Thoracic aorta (tissue), 2 donors: ENCODE measurements at regions not wholly inside any gene's neighbourhood (a gene's known extent, or its start where the extent isn't known, plus 50 kb on each side); places are given as distances from the start of the nearest gene placed in this dataset.
A peak's percentile ranks its signal among the peaks of the same experiment; 100 is the strongest.

Experiments
- ATAC-seq: fragments of 150-250 bp; one replicate; pipeline ENCODE4 v1.8.0; 2017; ENCODE audit warnings: low read depth; ENCODE audit not compliant: insufficient number of reproducible peaks, low FRiP score
- DNase-seq: peaks from one replicate; pipeline ENCODE4 v3.0.0-alpha.2; 2020; ENCODE audit warnings: low spot score
- H3K27ac ChIP-seq, 2 donors: fragments of 200-600 bp; sonication (generic); 1 replicate in 1 of 2; 2 replicates in 1 of 2; pipeline ENCODE4 v1.5.1; 2016; ENCODE audit warnings: mild to moderate bottlenecking in 2 of 2, moderate library complexity in 2 of 2
- H3K27me3 ChIP-seq: fragments of 200-600 bp; sonication (generic); replicated peaks from 2 replicates; pipeline ENCODE4 v1.6.0; 2016; ENCODE audit warnings: mild to moderate bottlenecking; ENCODE audit not compliant: insufficient read depth
- H3K36me3 ChIP-seq: fragments of 200-600 bp; sonication (generic); one replicate; pipeline ENCODE4 v1.5.1; 2016
- H3K4me1 ChIP-seq, 2 donors: fragments of 200-600 bp; sonication (generic); 1 replicate in 1 of 2; 2 replicates in 1 of 2; pipeline versions ENCODE4 v1.5.1 to v1.6.0; 2016; ENCODE audit warnings: low read depth in 2 of 2, mild to moderate bottlenecking in 1 of 2; ENCODE audit not compliant: control insufficient read depth in 1 of 2
- H3K4me3 ChIP-seq: fragments of 200-600 bp; sonication (generic); 2 replicates; pipeline ENCODE4 v1.5.1; 2016; ENCODE audit warnings: mild to moderate bottlenecking
- H3K9me3 ChIP-seq: fragments of 200-600 bp; sonication (generic); 2 replicates; pipeline ENCODE4 v1.5.1; 2016
- TF ChIP-seq, protein P1 (sequence below): fragments of 200-600 bp; sonication (generic); IDR thresholded peaks from one replicate; pipeline ENCODE4 v1.5.1; 2019; ENCODE audit warnings: antibody characterized with exemption

- Histone ChIP-seq H3K36me3 (no peaks in the 10 kb centered on the region), H3K4me1 (no peaks in the 10 kb centered on the region), H3K4me3 (no peak overlapping the region), H3K27ac (no peak overlapping the region), H3K27me3 (no peaks in the 10 kb centered on the region), H3K9me3 (no peaks in the 10 kb centered on the region)
- TF ChIP-seq, protein P1, sequence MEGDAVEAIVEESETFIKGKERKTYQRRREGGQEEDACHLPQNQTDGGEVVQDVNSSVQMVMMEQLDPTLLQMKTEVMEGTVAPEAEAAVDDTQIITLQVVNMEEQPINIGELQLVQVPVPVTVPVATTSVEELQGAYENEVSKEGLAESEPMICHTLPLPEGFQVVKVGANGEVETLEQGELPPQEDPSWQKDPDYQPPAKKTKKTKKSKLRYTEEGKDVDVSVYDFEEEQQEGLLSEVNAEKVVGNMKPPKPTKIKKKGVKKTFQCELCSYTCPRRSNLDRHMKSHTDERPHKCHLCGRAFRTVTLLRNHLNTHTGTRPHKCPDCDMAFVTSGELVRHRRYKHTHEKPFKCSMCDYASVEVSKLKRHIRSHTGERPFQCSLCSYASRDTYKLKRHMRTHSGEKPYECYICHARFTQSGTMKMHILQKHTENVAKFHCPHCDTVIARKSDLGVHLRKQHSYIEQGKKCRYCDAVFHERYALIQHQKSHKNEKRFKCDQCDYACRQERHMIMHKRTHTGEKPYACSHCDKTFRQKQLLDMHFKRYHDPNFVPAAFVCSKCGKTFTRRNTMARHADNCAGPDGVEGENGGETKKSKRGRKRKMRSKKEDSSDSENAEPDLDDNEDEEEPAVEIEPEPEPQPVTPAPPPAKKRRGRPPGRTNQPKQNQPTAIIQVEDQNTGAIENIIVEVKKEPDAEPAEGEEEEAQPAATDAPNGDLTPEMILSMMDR = no peak
- no peak for DNase-seq
- ATAC-seq = no peak
Observed at GRCh38 chr7:26074919-26075318, 77.1 kb upstream of the NFE2L3 start.

GRCh38 chr7:26076691-26077090, 75.3 kb upstream of the NFE2L3 start:
- no peaks in the 10 kb centered on the region for H3K27me3 ChIP-seq
- TF ChIP-seq, protein P1 = no peak
- H3K27ac ChIP-seq = no peak overlapping the region
- H3K36me3 ChIP-seq = no peaks in the 10 kb centered on the region
- ATAC-seq = no peak
- DNase-seq = no peak
- no peak overlapping the region for H3K4me3 ChIP-seq
- H3K9me3 ChIP-seq = no peaks in the 10 kb centered on the region
- no peaks in the 10 kb centered on the region for H3K4me1 ChIP-seq

GRCh38 chr7:26078437-26079336, 73.3 kb upstream of the NFE2L3 start:
- Histone ChIP-seq H3K27me3 (no peaks in the 10 kb centered on the region), H3K36me3 (no peaks in the 10 kb centered on the region), H3K9me3 (no peaks in the 10 kb centered on the region), H3K27ac (no peak overlapping the region), H3K4me1 (no peaks in the 10 kb centered on the region), H3K4me3 (no peak overlapping the region)
- no peak for ATAC-seq
- TF ChIP-seq, protein P1 = no peak
- no peak for DNase-seq

DNA sequence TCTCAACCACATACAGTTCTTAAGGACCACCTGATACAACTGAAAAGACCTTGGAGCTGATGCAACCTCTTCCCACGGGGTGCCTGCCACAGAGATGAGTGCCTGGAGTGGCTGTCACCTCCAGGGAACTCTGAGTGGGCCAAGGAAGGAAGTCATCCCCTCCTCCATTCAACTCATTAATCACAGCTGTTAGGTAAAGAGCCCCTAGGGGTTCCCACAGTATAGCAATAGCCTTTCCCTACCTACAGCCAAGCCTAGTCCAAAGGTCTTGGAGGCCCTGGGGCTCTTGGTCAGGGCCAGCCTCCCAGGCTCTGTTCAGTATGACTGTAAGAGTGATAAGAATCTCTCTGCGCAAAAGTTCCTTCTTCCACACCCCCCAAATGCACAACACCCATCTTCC, 70.4 kb upstream of the NFE2L3 start:
- Histone ChIP-seq H3K27ac (no peak overlapping the region), H3K4me1 (no peaks in the 10 kb centered on the region), H3K4me3 (no peak overlapping the region), H3K36me3 (no peaks in the 10 kb centered on the region), H3K27me3 (no peaks in the 10 kb centered on the region), H3K9me3 (no peaks in the 10 kb centered on the region)
- DNase-seq (no peak), ATAC-seq (no peak)
- TF ChIP-seq, protein P1 = no peak

- no peak overlapping the region for H3K4me3 ChIP-seq
- no peaks in the 10 kb centered on the region for H3K36me3 ChIP-seq
- no peaks in the 10 kb centered on the region for H3K9me3 ChIP-seq
- H3K27ac ChIP-seq = no peak overlapping the region
- H3K4me1 ChIP-seq = no peaks in the 10 kb centered on the region
- no peaks in the 10 kb centered on the region for H3K27me3 ChIP-seq
- DNase-seq = no peak
- peak; percentile 2 for ATAC-seq
- TF ChIP-seq, protein P1 = no peak
Observed at GRCh38 chr7:26083113-26083512, 68.9 kb upstream of the NFE2L3 start.
